Chondrocyte (in vitro differentiated cells): ENCODE measurements at regions not wholly inside any gene's neighbourhood (a gene's known extent, or its start where the extent isn't known, plus 50 kb on each side); places are given as distances from the start of the nearest gene placed in this dataset.
"Not testable (repeated sequence)": the region's sequence is repeated elsewhere in the genome, so short reads cannot be mapped to it uniquely, and the experiment has no call there.

Source experiments
- DNase-seq: peaks from one replicate; pipeline ENCODE4 v3.0.0; 2021; ENCODE audit warnings: mixed read lengths, low spot score
- H3K27ac Mint-ChIP-seq: one replicate; pipeline ENCODE4 v1.8.0; 2021; ENCODE audit warnings: mild to moderate bottlenecking, moderate library complexity, mixed read lengths; ENCODE audit not compliant: unreplicated experiment
- H3K27me3 Mint-ChIP-seq: 2 replicates; pipeline ENCODE4 v1.8.0; 2021; ENCODE audit warnings: low read depth, mixed read lengths
- H3K36me3 Mint-ChIP-seq: 2 replicates; pipeline ENCODE4 v1.8.0; 2021; ENCODE audit warnings: low read depth, mixed read lengths
- H3K4me1 Mint-ChIP-seq: 2 replicates; pipeline ENCODE4 v1.8.0; 2021; ENCODE audit warnings: low read depth, mild to moderate bottlenecking, mixed read lengths
- H3K4me3 Mint-ChIP-seq: one replicate; pipeline ENCODE4 v1.8.0; 2021; ENCODE audit warnings: mild to moderate bottlenecking, moderate library complexity, mixed read lengths; ENCODE audit not compliant: unreplicated experiment
- H3K9me3 Mint-ChIP-seq: 2 replicates; pipeline ENCODE4 v1.8.0; 2021; ENCODE audit warnings: low read depth, mixed read lengths
- CTCF ChIP-seq: fragments of 200-600 bp; sonication (generic); IDR thresholded peaks from 2 replicates; pipeline ENCODE4 v1.5.0; 2021; ENCODE audit warnings: antibody characterized with exemption, mild to moderate bottlenecking, moderate library complexity

GRCh38 chr7:49703337-49703736 lies 70.1 kb upstream of the VWC2 start:
- Mint-ChIP-seq H3K4me1 (no peaks in the 10 kb centered on the region), H3K36me3 (no peaks in the 10 kb centered on the region)

GRCh38 chr7:49703881-49704280 lies 69.6 kb upstream of the VWC2 start:
- TF ChIP-seq CTCF: no peak

More at GRCh38 chr7:49703337-49703736, 70.1 kb upstream of the VWC2 start:
- Mint-ChIP-seq H3K4me3 (no peak overlapping the region), H3K9me3 (peaks cover 11% of the 10 kb centered on the region), H3K27ac (no peak overlapping the region), H3K27me3 (no peaks in the 10 kb centered on the region)
- no peak for DNase-seq
- no peak for TF ChIP-seq CTCF

GRCh38 chr7:49706106-49706505 lies 67.3 kb upstream of the VWC2 start:
- Mint-ChIP-seq H3K4me1 (no peaks in the 10 kb centered on the region), H3K27ac (no peak overlapping the region), H3K36me3 (no peaks in the 10 kb centered on the region), H3K9me3 (peaks cover 5% of the 10 kb centered on the region), H3K4me3 (no peak overlapping the region), H3K27me3 (no peaks in the 10 kb centered on the region)
- no peak for TF ChIP-seq CTCF
- no peak for DNase-seq

More at GRCh38 chr7:49703881-49704280, 69.6 kb upstream of the VWC2 start:
- Mint-ChIP-seq H3K9me3 (peaks cover 9% of the 10 kb centered on the region), H3K4me1 (no peaks in the 10 kb centered on the region), H3K27ac (no peak overlapping the region), H3K36me3 (no peaks in the 10 kb centered on the region), H3K4me3 (no peak overlapping the region), H3K27me3 (no peaks in the 10 kb centered on the region)
- no peak for DNase-seq

- Mint-ChIP-seq H3K36me3 (no peaks in the 10 kb centered on the region), H3K27me3 (no peaks in the 10 kb centered on the region), H3K9me3 (peaks cover 5% of the 10 kb centered on the region), H3K4me1 (no peaks in the 10 kb centered on the region), H3K27ac (no peak overlapping the region), H3K4me3 (no peak overlapping the region)
- TF ChIP-seq CTCF: no peak
- no peak for DNase-seq
Observed at GRCh38 chr7:49707891-49708290, 65.5 kb upstream of the VWC2 start.

- Mint-ChIP-seq H3K4me3 (no peak overlapping the region), H3K36me3 (no peaks in the 10 kb centered on the region), H3K4me1 (no peaks in the 10 kb centered on the region), H3K9me3 (no peaks in the 10 kb centered on the region), H3K27me3 (no peaks in the 10 kb centered on the region), H3K27ac (no peak overlapping the region)
- TF ChIP-seq CTCF: no peak
- no peak for DNase-seq
Observed at GRCh38 chr7:49708590-49708989, 64.8 kb upstream of the VWC2 start.

- not testable (repeated sequence) for H3K4me3 Mint-ChIP-seq, H3K9me3 Mint-ChIP-seq, H3K4me1 Mint-ChIP-seq
Observed at GRCh38 chr7:49711072-49711723, 62.2 kb upstream of the VWC2 start.

More at GRCh38 chr7:49711072-49711723, 62.2 kb upstream of the VWC2 start:
- DNase-seq, H3K27me3 Mint-ChIP-seq, H3K36me3 Mint-ChIP-seq, H3K27ac Mint-ChIP-seq: not testable (repeated sequence)
